Adrenal gland (tissue), 5 donors: ENCODE measurements at regions not wholly inside any gene's neighbourhood (a gene's known extent, or its start where the extent isn't known, plus 50 kb on each side); places are given as distances from the start of the nearest gene placed in this dataset.

ENCODE experiments used
- POLR2A ChIP-seq, 2 donors: fragments of 450-650 bp; IDR thresholded peaks; one replicate each; pipeline ENCODE4 v1.6.1; 2017; ENCODE audit warnings: antibody characterized with exemption in 2 of 2, mild to moderate bottlenecking in 2 of 2, moderate library complexity in 1 of 2
- TF ChIP-seq, protein P1 (sequence below), 6 experiments: fragments of 450-650 bp in 4 of 6; fragments of 200-600 bp in 2 of 6; sonication (generic) in 1 of 6; IDR thresholded peaks; 1 replicate in 5 of 6; 2 replicates in 1 of 6; pipeline versions ENCODE4 v1.5.1 to v1.8.0; 2016 to 2021; ENCODE audit warnings: antibody characterized with exemption in 6 of 6, mild to moderate bottlenecking in 2 of 6, moderate library complexity in 1 of 6
- donor health status: DM: no; HTN: no; CAD: no.

GRCh38 chr2:213216461-213216860 lies 65.0 kb upstream of the IKZF2 start:
- TF ChIP-seq, protein P1, sequence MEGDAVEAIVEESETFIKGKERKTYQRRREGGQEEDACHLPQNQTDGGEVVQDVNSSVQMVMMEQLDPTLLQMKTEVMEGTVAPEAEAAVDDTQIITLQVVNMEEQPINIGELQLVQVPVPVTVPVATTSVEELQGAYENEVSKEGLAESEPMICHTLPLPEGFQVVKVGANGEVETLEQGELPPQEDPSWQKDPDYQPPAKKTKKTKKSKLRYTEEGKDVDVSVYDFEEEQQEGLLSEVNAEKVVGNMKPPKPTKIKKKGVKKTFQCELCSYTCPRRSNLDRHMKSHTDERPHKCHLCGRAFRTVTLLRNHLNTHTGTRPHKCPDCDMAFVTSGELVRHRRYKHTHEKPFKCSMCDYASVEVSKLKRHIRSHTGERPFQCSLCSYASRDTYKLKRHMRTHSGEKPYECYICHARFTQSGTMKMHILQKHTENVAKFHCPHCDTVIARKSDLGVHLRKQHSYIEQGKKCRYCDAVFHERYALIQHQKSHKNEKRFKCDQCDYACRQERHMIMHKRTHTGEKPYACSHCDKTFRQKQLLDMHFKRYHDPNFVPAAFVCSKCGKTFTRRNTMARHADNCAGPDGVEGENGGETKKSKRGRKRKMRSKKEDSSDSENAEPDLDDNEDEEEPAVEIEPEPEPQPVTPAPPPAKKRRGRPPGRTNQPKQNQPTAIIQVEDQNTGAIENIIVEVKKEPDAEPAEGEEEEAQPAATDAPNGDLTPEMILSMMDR (IDR thresholded peaks at IDR 0.05), result no peak
- no peak for TF ChIP-seq POLR2A (IDR thresholded peaks at IDR 0.05)
